Activated T-cell treated with anti-CD3 and anti-CD28 coated beads, Interleukin-2, amount 50 U/mL, for 72 hours (primary cell): ENCODE measurements at regions not wholly inside any gene's neighbourhood (a gene's known extent, or its start where the extent isn't known, plus 50 kb on each side); places are given as distances from the start of the nearest gene placed in this dataset.

ENCODE experiments used
- ATAC-seq, 2 donors: fragments of 150-1000 bp; cut with Tn5 transposase; replicated peaks in 1 of 2; 2 replicates each; pipeline ENCODE4 v1.10.0; 2021; ENCODE audit warnings: moderate library complexity in 2 of 2, mild to moderate bottlenecking in 1 of 2
- DNase-seq, 2 donors: peaks; one replicate each; pipeline ENCODE4 v3.0.0; 2021 to 2022; ENCODE audit warnings: mixed read lengths in 1 of 2
- H3K27ac Mint-ChIP-seq: one replicate; pipeline ENCODE4 v1.8.0; 2022; ENCODE audit warnings: mild to moderate bottlenecking, moderate library complexity, mixed read lengths
- H3K27me3 Mint-ChIP-seq: one replicate; pipeline ENCODE4 v1.8.0; 2022; ENCODE audit warnings: low read depth, mixed read lengths
- H3K36me3 Mint-ChIP-seq, 2 donors: one replicate each; pipeline ENCODE4 v1.8.0; 2022; ENCODE audit warnings: mixed read lengths in 2 of 2, mild to moderate bottlenecking in 1 of 2; ENCODE audit not compliant: insufficient read depth in 2 of 2
- H3K4me1 Mint-ChIP-seq: one replicate; pipeline ENCODE4 v1.8.0; 2022; ENCODE audit warnings: low read depth, mixed read lengths
- H3K4me3 Mint-ChIP-seq, 2 donors: one replicate each; pipeline ENCODE4 v1.8.0; 2022; ENCODE audit warnings: mild to moderate bottlenecking in 2 of 2, mixed read lengths in 2 of 2, moderate library complexity in 2 of 2
- H3K9me3 Mint-ChIP-seq, 2 donors: one replicate each; pipeline ENCODE4 v1.8.0; 2022; ENCODE audit warnings: mixed read lengths in 2 of 2

- no peaks in the 10 kb centered on the region for H3K36me3 Mint-ChIP-seq
- H3K9me3 Mint-ChIP-seq = no peaks in the 10 kb centered on the region
- DNase-seq (no peak), ATAC-seq (no peak)
- peaks cover 16% of the 10 kb centered on the region for H3K27me3 Mint-ChIP-seq
- H3K4me3 Mint-ChIP-seq = no peak overlapping the region
- H3K27ac Mint-ChIP-seq = no peak overlapping the region
- no peaks in the 10 kb centered on the region for H3K4me1 Mint-ChIP-seq
Observed at GRCh38 chr2:238796223-238796885, 51.5 kb upstream of the TWIST2 start.

- H3K9me3 Mint-ChIP-seq = no peaks in the 10 kb centered on the region
- no peaks in the 10 kb centered on the region for H3K4me1 Mint-ChIP-seq
- no peak overlapping the region for H3K27ac Mint-ChIP-seq
- H3K36me3 Mint-ChIP-seq = no peaks in the 10 kb centered on the region
- ATAC-seq (no peak), DNase-seq (no peak)
- no peak overlapping the region for H3K4me3 Mint-ChIP-seq
- peaks cover 27% of the 10 kb centered on the region for H3K27me3 Mint-ChIP-seq
Observed at GRCh38 chr2:238797537-238797936, 50.3 kb upstream of the TWIST2 start.
